Neural progenitor cell (in vitro differentiated cells): ENCODE measurements at regions not wholly inside any gene's neighbourhood (a gene's known extent, or its start where the extent isn't known, plus 50 kb on each side); places are given as distances from the start of the nearest gene placed in this dataset.

Experiments
- DNase-seq: peaks from one replicate; pipeline ENCODE4 v3.0.0-alpha.2; 2016; ENCODE audit warnings: low spot score
- H2AFZ ChIP-seq: fragments of 200-600 bp; sonication (generic); replicated peaks from 2 replicates; pipeline ENCODE4 v1.6.1; 2016; ENCODE audit warnings: antibody characterized with exemption
- H3F3A ChIP-seq: fragments of 200-600 bp; sonication (generic); 2 replicates; pipeline ENCODE4 v1.6.1; 2016; ENCODE audit warnings: antibody characterized with exemption, low read depth
- H3K27ac ChIP-seq: fragments of 200-600 bp; sonication (generic); 2 replicates; pipeline ENCODE4 v1.5.1; 2016; ENCODE audit warnings: mild to moderate bottlenecking
- H3K27me3 ChIP-seq: fragments of 200-600 bp; sonication (generic); 2 replicates; pipeline ENCODE4 v1.6.1; 2016; ENCODE audit warnings: mild to moderate bottlenecking, moderate library complexity
- H3K36me3 ChIP-seq: fragments of 200-600 bp; sonication (generic); 2 replicates; pipeline ENCODE4 v1.5.1; 2016
- H3K4me1 ChIP-seq: fragments of 200-600 bp; sonication (generic); 2 replicates; pipeline ENCODE4 v1.6.1; 2016; ENCODE audit warnings: mixed run types
- H3K4me2 ChIP-seq: fragments of 200-600 bp; sonication (generic); 2 replicates; pipeline ENCODE4 v1.6.1; 2016
- H3K4me3 ChIP-seq: fragments of 200-600 bp; sonication (generic); 2 replicates; pipeline ENCODE4 v1.5.1; 2016
- H3K79me2 ChIP-seq: fragments of 200-600 bp; sonication (generic); 2 replicates; pipeline ENCODE4 v1.6.1; 2016; ENCODE audit warnings: low read depth
- H3K9ac ChIP-seq: fragments of 200-600 bp; sonication (generic); 2 replicates; pipeline ENCODE4 v1.6.1; 2016
- H3K9me3 ChIP-seq: fragments of 200-600 bp; sonication (generic); 2 replicates; pipeline ENCODE4 v1.5.1; 2016; ENCODE audit warnings: low read depth
- H4K20me1 ChIP-seq: fragments of 200-600 bp; sonication (generic); 2 replicates; pipeline ENCODE4 v1.6.1; 2016; ENCODE audit warnings: low read depth
- H3K27ac Mint-ChIP-seq: 3 replicates; pipeline ENCODE4 v1.8.0; 2021; ENCODE audit warnings: mixed read lengths
- H3K27me3 Mint-ChIP-seq: 2 replicates; pipeline ENCODE4 v1.8.0; 2022; ENCODE audit warnings: low read depth, mild to moderate bottlenecking, inconsistent platforms, moderate library complexity, mixed read lengths; ENCODE audit not compliant: insufficient read depth
- H3K36me3 Mint-ChIP-seq: 3 replicates; pipeline ENCODE4 v1.8.0; 2021; ENCODE audit warnings: mixed read lengths
- H3K4me1 Mint-ChIP-seq: 3 replicates; pipeline ENCODE4 v1.8.0; 2021; ENCODE audit warnings: mixed read lengths
- H3K4me3 Mint-ChIP-seq: 3 replicates; pipeline ENCODE4 v1.8.0; 2021; ENCODE audit warnings: mild to moderate bottlenecking, moderate library complexity, mixed read lengths
- H3K9me3 Mint-ChIP-seq: 3 replicates; pipeline ENCODE4 v1.8.0; 2020; ENCODE audit warnings: mixed read lengths
- CTCF ChIP-seq: fragments of 200-600 bp; sonication (generic); IDR thresholded peaks from 2 replicates; pipeline ENCODE4 v1.5.1; 2017; ENCODE audit warnings: antibody characterized with exemption, mild to moderate bottlenecking
- EZH2 ChIP-seq: fragments of 200-600 bp; sonication (generic); IDR thresholded peaks from 2 replicates; pipeline ENCODE4 v1.6.1; 2017; ENCODE audit warnings: antibody characterized with exemption, mild to moderate bottlenecking, moderate library complexity
- EZH2phosphoT487 ChIP-seq: fragments of 200-600 bp; sonication (generic); IDR thresholded peaks from 2 replicates; pipeline ENCODE4 v1.6.1; 2017; ENCODE audit warnings: antibody characterized with exemption

GRCh38 chr1:163412221-163412620 is 90.5 kb downstream of the NUF2 start:
- Mint-ChIP-seq H3K4me1 (peaks cover 13% of the 10 kb centered on the region), H3K27ac (no peak overlapping the region), H3K36me3 (no peaks in the 10 kb centered on the region), H3K27me3 (peaks cover 11% of the 10 kb centered on the region), H3K9me3 (no peaks in the 10 kb centered on the region), H3K4me3 (no peak overlapping the region)
- Histone ChIP-seq H2AFZ (no peak overlapping the region), H3K4me1 (peaks cover 6% of the 10 kb centered on the region), H3K36me3 (no peaks in the 10 kb centered on the region), H3K79me2 (no peaks in the 10 kb centered on the region), H4K20me1 (no peaks in the 10 kb centered on the region), H3K4me2 (no peak overlapping the region), H3K27me3 (no peaks in the 10 kb centered on the region), H3K27ac (no peak overlapping the region), H3K9ac (no peak overlapping the region), H3F3A (no peaks in the 10 kb centered on the region), H3K9me3 (no peaks in the 10 kb centered on the region), H3K4me3 (no peak overlapping the region)
- no peak for TF ChIP-seq EZH2phosphoT487
- peak; percentile 46 for TF ChIP-seq CTCF
- DNase-seq: no peak

- Histone ChIP-seq H3K79me2 (no peaks in the 10 kb centered on the region), H3K9ac (no peak overlapping the region), H4K20me1 (no peaks in the 10 kb centered on the region), H3K4me1 (peaks cover 6% of the 10 kb centered on the region), H3K4me3 (no peak overlapping the region), H3K9me3 (no peaks in the 10 kb centered on the region), H3K36me3 (no peaks in the 10 kb centered on the region), H3F3A (no peaks in the 10 kb centered on the region), H3K27me3 (no peaks in the 10 kb centered on the region), H3K27ac (no peak overlapping the region), H2AFZ (no peak overlapping the region), H3K4me2 (no peak overlapping the region)
- no peak for DNase-seq
- TF ChIP-seq EZH2 (no peak), CTCF (no peak), EZH2phosphoT487 (no peak)
- Mint-ChIP-seq H3K27ac (no peak overlapping the region), H3K36me3 (no peaks in the 10 kb centered on the region), H3K9me3 (no peaks in the 10 kb centered on the region), H3K4me1 (peaks cover 12% of the 10 kb centered on the region), H3K27me3 (peaks cover 7% of the 10 kb centered on the region), H3K4me3 (no peak overlapping the region)
These were observed 93.0 kb downstream of the NUF2 start for GRCh38 chr1:163414778-163415177.

GRCh38 chr1:163421701-163422100 is 99.9 kb downstream of the NUF2 start:
- Mint-ChIP-seq H3K9me3 (no peaks in the 10 kb centered on the region), H3K27ac (no peak overlapping the region)

More at GRCh38 chr1:163421701-163422100, 99.9 kb downstream of the NUF2 start:
- H3K36me3 ChIP-seq: no peaks in the 10 kb centered on the region
- no peaks in the 10 kb centered on the region for H4K20me1 ChIP-seq
- H3K27ac ChIP-seq: no peak overlapping the region
- H3K4me1 ChIP-seq: peaks cover 9% of the 10 kb centered on the region
- no peak overlapping the region for H3K4me2 ChIP-seq
- H3K9ac ChIP-seq: no peak overlapping the region
- H3F3A ChIP-seq: no peaks in the 10 kb centered on the region
- Mint-ChIP-seq H3K4me1 (peaks cover 10% of the 10 kb centered on the region), H3K27me3 (peaks cover 7% of the 10 kb centered on the region), H3K36me3 (no peaks in the 10 kb centered on the region), H3K4me3 (no peak overlapping the region)
- no peak for DNase-seq
- TF ChIP-seq EZH2phosphoT487 (no peak), CTCF (no peak), EZH2 (no peak)
- H3K4me3 ChIP-seq: no peak overlapping the region
- H2AFZ ChIP-seq: no peak overlapping the region
- peaks cover 6% of the 10 kb centered on the region for H3K27me3 ChIP-seq
- H3K79me2 ChIP-seq: no peaks in the 10 kb centered on the region
- H3K9me3 ChIP-seq: no peaks in the 10 kb centered on the region
